GM10266 (cell line): ENCODE measurements at regions not wholly inside any gene's neighbourhood (a gene's known extent, or its start where the extent isn't known, plus 50 kb on each side); places are given as distances from the start of the nearest gene placed in this dataset.

Source experiments
- DNase-seq: peaks from one replicate; pipeline ENCODE4 v3.0.0; 2012; ENCODE audit errors: extremely low spot score
- TF ChIP-seq, protein P1 (sequence below): IDR thresholded peaks from 2 replicates; pipeline ENCODE4 v1.5.1; 2012; ENCODE audit warnings: mild to moderate bottlenecking, low read depth; ENCODE audit not compliant: control insufficient read depth, insufficient read depth; ENCODE audit errors: missing control alignments

DNA sequence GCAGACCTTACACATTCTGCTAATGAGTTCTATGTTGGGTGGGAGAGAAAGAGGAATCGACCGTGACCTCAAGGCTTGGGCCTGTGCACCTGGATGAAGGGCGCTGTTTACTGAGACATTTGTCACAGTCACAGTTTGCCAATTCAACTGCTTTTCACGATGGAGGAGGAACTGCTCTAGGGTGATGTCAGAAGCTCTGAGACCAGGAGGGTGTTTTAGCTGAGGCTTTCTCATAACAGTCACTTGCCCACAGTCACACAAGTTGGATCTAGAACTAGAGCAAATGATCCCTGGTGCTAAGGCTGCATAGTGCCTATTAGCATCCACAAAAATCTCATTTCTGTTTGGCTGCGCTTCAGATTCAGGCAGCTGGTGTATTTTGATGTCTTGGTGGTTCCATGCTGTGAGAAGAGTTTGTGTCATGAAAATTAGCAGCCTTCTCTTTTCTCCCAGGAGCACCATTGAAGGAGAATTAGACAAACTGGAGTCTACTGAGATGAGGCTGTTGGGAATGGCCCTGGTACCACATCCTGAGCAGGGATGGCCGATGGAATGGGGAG is 83.3 kb upstream of the TGM3 start:
- TF ChIP-seq, protein P1, sequence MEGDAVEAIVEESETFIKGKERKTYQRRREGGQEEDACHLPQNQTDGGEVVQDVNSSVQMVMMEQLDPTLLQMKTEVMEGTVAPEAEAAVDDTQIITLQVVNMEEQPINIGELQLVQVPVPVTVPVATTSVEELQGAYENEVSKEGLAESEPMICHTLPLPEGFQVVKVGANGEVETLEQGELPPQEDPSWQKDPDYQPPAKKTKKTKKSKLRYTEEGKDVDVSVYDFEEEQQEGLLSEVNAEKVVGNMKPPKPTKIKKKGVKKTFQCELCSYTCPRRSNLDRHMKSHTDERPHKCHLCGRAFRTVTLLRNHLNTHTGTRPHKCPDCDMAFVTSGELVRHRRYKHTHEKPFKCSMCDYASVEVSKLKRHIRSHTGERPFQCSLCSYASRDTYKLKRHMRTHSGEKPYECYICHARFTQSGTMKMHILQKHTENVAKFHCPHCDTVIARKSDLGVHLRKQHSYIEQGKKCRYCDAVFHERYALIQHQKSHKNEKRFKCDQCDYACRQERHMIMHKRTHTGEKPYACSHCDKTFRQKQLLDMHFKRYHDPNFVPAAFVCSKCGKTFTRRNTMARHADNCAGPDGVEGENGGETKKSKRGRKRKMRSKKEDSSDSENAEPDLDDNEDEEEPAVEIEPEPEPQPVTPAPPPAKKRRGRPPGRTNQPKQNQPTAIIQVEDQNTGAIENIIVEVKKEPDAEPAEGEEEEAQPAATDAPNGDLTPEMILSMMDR = no peak
- DNase-seq = no peak

DNA sequence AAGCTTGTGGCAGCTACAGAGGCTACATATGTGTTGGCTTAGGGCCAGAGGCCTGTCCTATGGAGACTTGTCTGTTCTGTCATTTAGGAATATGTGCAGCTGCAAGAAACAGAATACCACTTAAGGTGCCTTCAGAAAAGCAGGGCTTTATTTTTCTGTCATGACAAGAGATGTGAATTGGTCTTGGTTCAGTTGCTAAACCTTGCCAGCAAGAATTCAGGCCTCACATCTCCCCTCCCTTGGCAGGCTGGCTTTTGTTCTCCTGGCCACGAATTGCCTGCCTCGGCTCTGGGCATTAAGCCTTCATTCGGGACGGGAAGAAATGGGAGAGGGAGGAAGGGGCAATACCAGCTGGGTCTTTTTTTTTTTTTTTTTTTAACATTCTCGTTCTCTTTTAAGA is 82.4 kb upstream of the TGM3 start:
- TF ChIP-seq, protein P1 = no peak
- no peak for DNase-seq

- DNase-seq = no peak
- TF ChIP-seq, protein P1 = no peak
These were observed 77.8 kb upstream of the TGM3 start for GRCh38 chr20:2217857-2218539.

DNA sequence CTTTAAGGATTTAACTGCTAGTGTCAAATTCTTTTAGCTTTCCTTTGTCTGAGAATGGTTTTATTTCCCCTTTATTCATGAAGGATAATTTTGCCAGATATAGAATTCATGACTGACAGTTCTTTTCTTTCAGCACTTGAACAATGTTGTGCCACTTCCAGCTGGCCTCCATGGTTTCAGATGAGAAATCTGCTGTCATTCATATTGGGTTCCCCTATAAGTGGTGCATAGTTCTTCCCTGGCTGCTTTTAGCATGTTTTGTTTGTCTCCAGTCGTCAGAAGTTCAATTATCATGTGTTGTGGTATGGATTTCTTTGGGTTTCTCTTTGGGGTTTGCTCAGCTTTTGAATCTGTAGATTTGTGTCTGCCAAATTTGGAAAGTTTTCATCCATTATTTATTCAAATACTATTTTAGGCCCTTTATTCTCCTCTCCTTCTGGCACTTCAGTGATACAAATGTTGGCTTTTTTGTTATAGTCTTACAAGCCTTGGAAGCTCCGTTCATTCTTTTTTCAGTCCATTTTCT is 76.3 kb upstream of the TGM3 start:
- TF ChIP-seq, protein P1 = no peak
- no peak for DNase-seq

GRCh38 chr20:2220298-2220697 is 75.5 kb upstream of the TGM3 start:
- DNase-seq = no peak
- TF ChIP-seq, protein P1 = no peak

GRCh38 chr20:2221921-2222320 is 73.9 kb upstream of the TGM3 start:
- DNase-seq = no peak
- TF ChIP-seq, protein P1 = no peak
